ENCODE measurements at regions not wholly inside any gene's neighbourhood (a gene's known extent, or its start where the extent isn't known, plus 50 kb on each side); places are given as distances from the start of the nearest gene placed in this dataset.

DNA sequence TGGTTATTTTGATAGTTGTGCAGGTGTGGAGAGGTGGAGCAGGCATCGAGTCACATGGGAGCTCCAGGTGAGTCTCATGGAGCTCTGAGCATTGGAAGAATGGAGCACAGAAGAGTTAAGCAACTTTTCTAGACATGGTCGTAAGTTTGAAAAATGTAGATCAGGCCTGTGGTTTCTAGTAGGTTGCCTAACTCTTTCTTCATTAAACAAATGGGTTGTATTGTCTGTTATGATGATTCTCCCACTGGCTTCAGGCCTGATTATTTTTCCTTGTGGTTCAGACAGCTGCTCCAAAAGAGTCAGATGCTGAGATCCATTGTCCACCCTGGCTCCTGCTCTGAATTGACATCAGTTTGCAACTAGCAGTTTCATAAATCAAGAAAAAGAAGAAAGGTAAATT lies 80.3 kb upstream of the RPS23 start:
- Histone ChIP-seq H3K4me1 (peaks cover 0 to 11% (median 5%) of the 10 kb centered on the region in 4 donors), H3K9me3 (no peaks in the 10 kb centered on the region), H3K4me3 (no peak overlapping the region), H3K27me3 (no peaks in the 10 kb centered on the region), H3K36me3 (no peaks in the 10 kb centered on the region), H3K27ac (peak overlapping the region in 1 of 4 donors; percentile 23)
- in situ Hi-C loops (cut with MboI; ENCODE audit: low pct_ligation_motif_present in 1 of 4, low pct_unique_long_range_greater_than_20kb in 1 of 4, low sequenced_read_pairs in 3 of 4) (loop anchor here (5.0 to 25.0 kb wide), 7 partner anchors 429 to 1206 kb away; no protein-coding TSS in a partner anchor), intact Hi-C loops (cut with DNase I; ENCODE audit: low total_unique reads) (no loop called here)
- WGBS, 2 donors (ENCODE audit: low coverage in 1 of 2) = 80% methylated on average over 2 of the region's 2 CpGs; no CpG with 5 or more reads in 1 of the 2 donors
- no peak for DNase-seq
- TF ChIP-seq CTCF (IDR thresholded peaks at IDR 0.05) = no peak
- no peak for TF ChIP-seq EP300 (IDR thresholded peaks at IDR 0.05; ENCODE audit: low read depth)
- no peak for TF ChIP-seq POLR2A (IDR thresholded peaks at IDR 0.05)

DNA sequence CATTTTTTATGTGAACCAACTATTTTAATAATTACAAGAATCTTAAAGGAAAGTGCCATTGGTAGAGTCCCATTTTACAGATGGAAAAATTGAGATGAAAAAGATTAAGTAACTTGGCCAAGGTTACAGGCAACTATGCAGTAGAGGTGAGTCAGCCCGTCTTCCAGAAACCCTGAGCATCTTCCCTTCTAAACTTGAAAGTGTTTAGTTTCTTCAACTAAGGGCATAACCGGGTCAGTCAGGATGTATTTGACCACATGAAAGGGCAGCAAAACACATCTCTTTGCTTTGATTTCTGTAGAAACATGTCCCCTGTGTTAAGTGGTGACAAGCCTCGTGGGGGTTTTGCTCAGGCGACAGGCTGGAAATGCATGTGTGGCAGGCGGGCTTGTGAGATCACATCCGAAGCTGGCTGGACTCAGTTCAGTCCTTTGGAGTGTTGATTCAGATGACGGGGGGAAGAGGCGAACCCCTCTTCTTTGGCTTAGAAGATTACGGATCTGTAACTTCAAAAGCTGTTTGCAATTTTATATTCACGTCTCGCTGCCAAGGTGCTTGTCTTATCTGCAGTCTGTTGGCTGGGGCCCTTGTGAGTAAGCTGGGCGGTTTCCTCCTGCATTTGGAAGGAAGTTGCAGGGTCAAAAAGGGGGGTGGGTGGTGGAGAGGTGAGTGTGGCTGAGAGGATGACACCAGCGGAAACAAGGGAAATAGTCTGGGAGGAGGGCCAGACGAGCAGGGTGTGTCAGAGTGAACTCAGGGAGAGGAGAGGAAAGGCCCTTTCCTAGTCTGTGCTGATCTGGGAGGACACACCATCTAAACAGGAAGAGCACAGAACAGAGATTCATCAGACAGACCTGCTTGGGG lies 78.9 kb upstream of the RPS23 start:
- H3K27me3 ChIP-seq = no peaks in the 10 kb centered on the region
- in situ Hi-C loops (cut with MboI; ENCODE audit: low pct_ligation_motif_present in 1 of 4, low pct_unique_long_range_greater_than_20kb in 1 of 4, low sequenced_read_pairs in 3 of 4) (loop anchor here (5.0 to 25.0 kb wide), 7 partner anchors 430 to 1208 kb away; no protein-coding TSS in a partner anchor), intact Hi-C loops (cut with DNase I; ENCODE audit: low total_unique reads) (no loop called here)
- peak overlapping the region in 2 of 4 donors; percentile 23 to 34 for H3K27ac ChIP-seq
- DNase-seq = peak; percentile 64
- WGBS, 2 donors (ENCODE audit: low coverage in 1 of 2) = 21 to 25% methylated on average over 11 to 14 of the region's 14 CpGs
- peaks cover 0 to 11% (median 5%) of the 10 kb centered on the region in 4 donors for H3K4me1 ChIP-seq
- no peaks in the 10 kb centered on the region for H3K9me3 ChIP-seq
- H3K36me3 ChIP-seq = no peaks in the 10 kb centered on the region
- no peak overlapping the region for H3K4me3 ChIP-seq
- TF ChIP-seq POLR2A (IDR thresholded peaks at IDR 0.05) (no peak), EP300 (IDR thresholded peaks at IDR 0.05; ENCODE audit: low read depth) (no peak), CTCF (IDR thresholded peaks at IDR 0.05) (no peak), POLR2AphosphoS5 (IDR thresholded peaks at IDR 0.05) (no peak)

GRCh38 chr5:82356021-82356420 lies 77.9 kb upstream of the RPS23 start:
- intact Hi-C loops (cut with DNase I; ENCODE audit: low total_unique reads) = no loop called here
- no peaks in the 10 kb centered on the region for H3K36me3 ChIP-seq
- in situ Hi-C loops (cut with MboI; ENCODE audit: low pct_ligation_motif_present in 1 of 4, low pct_unique_long_range_greater_than_20kb in 1 of 4, low sequenced_read_pairs in 3 of 4) = loop anchor here (5.0 to 25.0 kb wide), 7 partner anchors 431 to 1209 kb away; no protein-coding TSS in a partner anchor
- no peak overlapping the region for H3K4me3 ChIP-seq
- H3K27ac ChIP-seq = no peak overlapping the region
- no peaks in the 10 kb centered on the region for H3K9me3 ChIP-seq
- H3K4me1 ChIP-seq = peaks cover 0 to 11% (median 5%) of the 10 kb centered on the region in 4 donors
- WGBS, 2 donors (ENCODE audit: low coverage in 1 of 2) = 77 to 87% methylated on average over 2 to 4 of the region's 4 CpGs
- no peaks in the 10 kb centered on the region for H3K27me3 ChIP-seq
- DNase-seq = no peak
- no peak for TF ChIP-seq EP300 (IDR thresholded peaks at IDR 0.05; ENCODE audit: low read depth)
- TF ChIP-seq CTCF (IDR thresholded peaks at IDR 0.05) = no peak
- no peak for TF ChIP-seq POLR2AphosphoS5 (IDR thresholded peaks at IDR 0.05)
- TF ChIP-seq POLR2A (IDR thresholded peaks at IDR 0.05) = no peak

DNA sequence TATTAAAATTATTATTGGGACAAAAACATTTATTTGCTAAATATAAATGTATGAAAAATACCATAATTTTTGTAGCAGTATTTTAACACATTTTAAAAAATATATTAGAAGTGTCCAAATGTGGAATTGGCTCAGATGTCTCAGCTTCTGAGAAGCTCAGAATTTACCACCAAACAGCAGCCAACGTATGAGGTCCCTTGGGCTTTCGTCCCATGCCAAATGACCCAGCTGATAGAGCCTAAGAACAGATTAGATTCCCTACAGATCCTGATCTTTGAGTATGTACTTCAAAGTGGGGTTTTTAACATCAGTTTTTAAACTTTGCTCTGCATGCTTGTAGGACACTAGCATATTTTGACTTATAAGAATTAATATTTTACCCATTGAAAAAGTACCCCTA lies 77.3 kb upstream of the RPS23 start:
- H3K27me3 ChIP-seq = no peaks in the 10 kb centered on the region
- intact Hi-C loops (cut with DNase I; ENCODE audit: low total_unique reads) = no loop called here
- in situ Hi-C loops (cut with MboI; ENCODE audit: low pct_ligation_motif_present in 1 of 4, low pct_unique_long_range_greater_than_20kb in 1 of 4, low sequenced_read_pairs in 3 of 4) = loop anchor here (5.0 to 25.0 kb wide), 7 partner anchors 432 to 1209 kb away; no protein-coding TSS in a partner anchor

More for the DNA sequence above, 77.3 kb upstream of the RPS23 start:
- no peaks in the 10 kb centered on the region for H3K36me3 ChIP-seq
- no peak for DNase-seq
- whole genome bisulfite sequencing, 2 donors (ENCODE audit: low coverage in 1 of 2) = 50 to 80% methylated on average over 2 of the region's 2 CpGs
- H3K27ac ChIP-seq = no peak overlapping the region
- H3K4me3 ChIP-seq = no peak overlapping the region
- no peaks in the 10 kb centered on the region for H3K9me3 ChIP-seq
- H3K4me1 ChIP-seq = peaks cover 0 to 11% (median 5%) of the 10 kb centered on the region in 4 donors
- TF ChIP-seq CTCF (IDR thresholded peaks at IDR 0.05) (no peak), POLR2AphosphoS5 (IDR thresholded peaks at IDR 0.05) (no peak), EP300 (IDR thresholded peaks at IDR 0.05; ENCODE audit: low read depth) (no peak), POLR2A (IDR thresholded peaks at IDR 0.05) (no peak)

All from transverse colon (tissue), 4 donors.